HG02798 (cell line): ENCODE measurements at regions not wholly inside any gene's neighbourhood (a gene's known extent, or its start where the extent isn't known, plus 50 kb on each side); places are given as distances from the start of the nearest gene placed in this dataset.
A peak's percentile ranks its signal among the peaks of the same experiment; 100 is the strongest.

Experiments used
- ATAC-seq: cut with Tn5 transposase; IDR thresholded peaks from one replicate; pipeline ENCODE4 v1.9.1; 2021; ENCODE audit warnings: mild to moderate bottlenecking; ENCODE audit not compliant: unreplicated experiment, poor library complexity

DNA sequence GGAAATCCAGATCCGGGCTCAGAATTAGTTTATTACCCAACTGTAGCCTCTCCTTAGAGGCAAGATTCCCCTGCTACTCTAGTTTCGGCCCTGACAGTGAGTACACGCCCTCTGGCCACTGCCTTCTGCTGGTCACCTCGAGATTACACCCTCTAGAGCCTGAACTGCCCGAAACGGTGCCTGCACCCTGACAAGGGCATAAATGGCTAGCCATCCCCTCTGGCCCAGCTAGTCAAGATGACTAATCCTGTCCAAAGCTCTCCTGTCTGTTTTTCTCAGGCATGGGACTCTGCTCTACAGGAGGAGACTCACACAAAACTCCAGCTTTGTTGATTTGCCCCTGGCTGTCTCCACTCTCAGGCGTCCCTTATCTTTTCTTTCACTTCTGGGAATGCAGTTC is 150.5 kb upstream of the UBE2E2 start:
- no peak for ATAC-seq

GRCh38 chr3:23055733-23056376 is 147.3 kb upstream of the UBE2E2 start:
- ATAC-seq, result peak; percentile 78

GRCh38 chr3:23062582-23062981 is 140.5 kb upstream of the UBE2E2 start:
- ATAC-seq, result no peak

GRCh38 chr3:23062982-23063381 is 140.1 kb upstream of the UBE2E2 start:
- ATAC-seq, result no peak

GRCh38 chr3:23067116-23067515 is 136.0 kb upstream of the UBE2E2 start:
- ATAC-seq, result no peak

- ATAC-seq, result no peak
Observed at GRCh38 chr3:23068016-23068728, 135.0 kb upstream of the UBE2E2 start.

DNA sequence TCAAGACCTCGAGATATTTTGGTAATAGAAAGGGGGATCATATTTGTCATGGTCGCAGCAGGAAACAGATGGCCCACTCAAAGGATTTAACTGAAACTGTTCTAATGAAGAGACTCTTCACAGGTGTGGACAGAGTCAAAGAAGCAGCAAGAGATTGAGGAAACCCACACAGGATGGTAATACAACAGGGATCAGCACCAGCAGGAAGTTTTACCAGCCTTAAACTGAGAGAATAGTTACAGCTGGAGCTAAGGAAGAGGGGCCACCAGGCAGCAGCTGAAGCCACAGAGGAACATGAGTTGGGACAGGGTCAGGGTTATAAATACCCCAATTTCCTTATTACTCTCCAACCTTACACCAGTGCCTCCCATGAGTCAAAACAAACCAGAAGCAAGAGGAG is 131.8 kb upstream of the UBE2E2 start:
- peak; percentile 22 for ATAC-seq

DNA sequence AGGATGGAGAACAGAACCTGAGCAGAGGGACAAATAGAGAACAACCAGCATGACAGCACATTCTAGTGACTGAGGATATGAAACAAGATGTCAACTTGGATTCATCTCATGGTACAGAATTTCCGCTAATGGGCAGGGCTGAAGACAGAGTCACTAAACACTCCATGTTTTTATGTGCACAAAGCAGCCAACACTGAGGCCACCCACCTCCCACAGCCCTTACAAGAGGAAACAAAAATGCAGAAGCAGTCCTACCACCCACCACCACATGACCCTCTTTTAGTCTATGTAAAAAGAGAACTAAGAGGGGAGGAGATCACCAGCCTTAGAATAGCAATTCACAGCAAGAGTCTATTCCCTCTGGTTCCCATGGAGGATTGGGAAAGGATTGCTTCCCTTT is 131.4 kb upstream of the UBE2E2 start:
- ATAC-seq, result peak; percentile 65

DNA sequence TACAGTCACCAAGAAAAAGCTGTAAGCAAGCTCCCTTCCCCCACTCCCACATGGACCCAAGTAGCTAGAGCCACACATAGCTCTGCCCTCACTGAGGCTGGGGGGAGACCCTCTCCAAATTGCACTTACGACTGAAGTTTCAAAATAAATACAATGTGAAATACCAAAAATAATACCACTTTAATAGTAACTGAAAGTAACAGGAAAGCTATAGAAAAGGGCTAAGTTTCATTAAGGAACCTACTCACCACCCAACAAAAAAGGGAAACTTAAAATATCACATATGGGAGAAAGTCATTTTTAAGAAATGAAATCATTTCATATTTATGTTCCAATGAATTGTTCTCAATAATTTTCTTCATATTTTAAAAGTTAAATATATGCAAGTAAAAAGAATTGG is 130.4 kb upstream of the UBE2E2 start:
- no peak for ATAC-seq

DNA sequence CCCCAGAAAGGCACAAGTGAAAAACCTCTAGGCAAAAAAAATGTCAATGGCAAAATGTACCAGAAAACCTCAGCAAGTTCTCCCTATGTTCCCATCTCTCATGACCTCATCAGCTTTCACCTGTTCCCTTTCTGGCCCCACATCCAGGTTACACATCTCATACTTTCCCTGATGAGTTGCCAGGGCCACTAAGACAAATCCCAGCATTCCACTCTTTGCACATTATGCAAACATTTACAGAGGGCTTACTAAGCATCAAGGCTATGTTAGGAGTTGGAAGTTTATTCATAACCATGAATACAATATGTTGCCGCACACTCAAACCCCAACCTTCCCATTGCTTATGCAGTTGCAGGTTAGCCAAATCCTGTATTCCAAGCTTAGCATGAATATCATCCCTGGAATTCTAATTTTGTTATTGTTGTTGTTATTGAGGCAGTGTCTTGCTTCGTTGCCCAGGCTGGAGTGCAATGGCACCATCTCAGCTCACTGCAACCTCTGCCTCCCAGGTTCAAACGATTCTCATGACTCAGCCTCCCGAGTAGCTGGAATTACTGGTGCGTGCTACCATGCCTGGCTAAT is 129.3 kb upstream of the UBE2E2 start:
- ATAC-seq, result no peak

DNA sequence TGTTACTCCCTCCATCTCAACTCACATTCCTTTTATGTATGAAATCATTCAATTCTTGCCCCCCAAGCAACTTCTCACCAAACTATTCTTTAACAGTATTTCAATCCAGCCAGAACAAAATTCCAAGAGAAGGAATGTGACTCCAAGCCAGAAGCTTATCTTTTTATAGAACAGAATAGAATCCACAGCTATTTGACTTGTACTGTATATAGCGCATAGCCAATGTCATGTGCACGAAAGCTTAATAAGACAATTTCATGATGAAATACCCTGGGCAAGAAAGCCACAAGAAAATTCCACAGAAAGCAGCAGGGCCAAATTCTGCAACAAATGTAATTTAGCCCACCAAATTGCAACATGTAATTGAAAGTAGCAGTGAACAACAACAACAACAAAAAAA is 127.6 kb upstream of the UBE2E2 start:
- no peak for ATAC-seq

DNA sequence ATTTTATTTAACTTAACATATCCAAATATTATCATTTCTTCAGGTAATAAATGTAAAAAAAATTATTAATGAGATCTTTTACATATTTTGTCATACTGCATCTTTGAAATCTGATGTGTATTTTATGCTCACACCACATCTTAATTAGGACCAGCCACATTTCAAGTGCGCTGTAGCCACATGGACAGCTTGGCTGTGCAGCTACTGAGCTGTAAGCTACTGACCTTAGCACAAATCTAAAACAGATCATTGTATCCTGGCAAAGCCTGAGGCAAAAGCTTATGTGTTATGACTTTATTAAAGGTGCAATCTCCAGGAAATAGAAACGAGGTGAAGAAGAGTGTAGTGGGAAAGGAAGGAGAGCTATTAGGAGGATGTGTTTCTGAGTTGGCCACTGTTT is 126.7 kb upstream of the UBE2E2 start:
- no peak for ATAC-seq

DNA sequence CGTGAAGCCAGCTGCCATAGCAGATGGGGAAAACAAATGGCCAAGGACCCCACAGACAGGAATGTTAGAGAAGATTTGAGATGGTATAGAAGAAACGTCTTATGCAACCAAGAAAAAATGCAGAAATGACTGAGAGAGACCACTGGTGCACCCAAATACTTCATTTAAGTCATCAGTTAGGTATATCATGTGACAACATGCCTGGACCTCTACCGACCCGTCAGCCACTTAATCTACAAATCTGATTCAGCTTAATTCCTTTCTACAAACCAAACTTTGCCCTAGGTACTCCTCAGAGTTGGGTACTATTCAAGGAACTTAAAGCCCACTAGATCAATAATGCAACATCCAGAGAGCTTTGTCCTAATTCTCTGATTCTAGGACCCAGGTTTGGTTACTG is 126.0 kb upstream of the UBE2E2 start:
- no peak for ATAC-seq

GRCh38 chr3:23078735-23079134 is 124.4 kb upstream of the UBE2E2 start:
- no peak for ATAC-seq

GRCh38 chr3:23079976-23080375 is 123.2 kb upstream of the UBE2E2 start:
- ATAC-seq, result no peak

DNA sequence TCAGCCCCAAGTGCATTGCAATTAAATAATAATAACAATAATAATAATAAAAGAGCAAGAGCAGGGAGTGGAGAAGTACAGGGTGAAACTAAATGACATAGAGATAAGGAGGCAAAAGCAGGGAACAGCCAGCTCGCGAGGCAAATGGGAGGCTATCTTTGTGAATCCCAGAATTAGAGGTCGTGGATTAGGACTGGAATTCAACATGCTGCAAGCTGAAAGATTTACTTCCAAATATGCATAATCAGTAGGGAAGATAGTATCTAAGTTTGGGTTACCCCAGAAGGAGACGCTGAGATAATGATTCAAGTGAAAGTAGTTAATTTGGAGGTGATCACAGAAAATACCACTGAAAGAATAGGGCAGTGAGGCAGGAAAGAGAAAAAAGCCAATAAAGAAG is 119.4 kb upstream of the UBE2E2 start:
- no peak for ATAC-seq

- ATAC-seq, result no peak
Observed at GRCh38 chr3:23084367-23084766, 118.8 kb upstream of the UBE2E2 start.

- ATAC-seq, result no peak
Observed at GRCh38 chr3:23085261-23085660, 117.9 kb upstream of the UBE2E2 start.

DNA sequence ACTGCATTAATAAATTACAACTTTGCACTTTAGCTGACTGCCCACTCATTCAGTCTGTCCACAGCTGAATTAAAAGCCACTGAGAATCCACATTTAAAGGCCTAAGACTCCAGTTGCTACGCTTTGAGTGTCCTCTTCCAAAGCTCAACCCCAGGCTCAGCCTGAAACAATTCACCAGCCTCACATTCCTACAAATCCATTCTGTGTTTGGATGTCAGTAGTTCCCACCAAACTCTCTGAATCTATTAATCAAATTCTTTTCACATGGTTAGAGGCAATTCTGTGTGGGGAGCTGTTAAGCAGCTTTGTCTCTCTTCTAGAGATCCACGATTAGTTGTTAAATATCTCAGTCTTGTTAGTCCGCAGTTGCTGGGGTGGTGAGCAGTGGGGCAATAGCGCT is 116.8 kb upstream of the UBE2E2 start:
- no peak for ATAC-seq

- ATAC-seq, result no peak
Observed at GRCh38 chr3:23086831-23087230, 116.3 kb upstream of the UBE2E2 start.

GRCh38 chr3:23094412-23094811 is 108.7 kb upstream of the UBE2E2 start:
- no peak for ATAC-seq
